Globus pallidus (tissue), 1 donor: ENCODE measurements at regions not wholly inside any gene's neighbourhood (a gene's known extent, or its start where the extent isn't known, plus 50 kb on each side); places are given as distances from the start of the nearest gene placed in this dataset.
"Not testable (repeated sequence)": the region's sequence is repeated elsewhere in the genome, so short reads cannot be mapped to it uniquely, and the experiment has no call there.

Experiments
- DNase-seq: peaks from one replicate; pipeline ENCODE4 v3.0.0-alpha.2; 2015; ENCODE audit warnings: low spot score

GRCh38 chr4:97104666-97105065, 1038.6 kb downstream of the STPG2 start:
- DNase-seq, result no peak

DNA sequence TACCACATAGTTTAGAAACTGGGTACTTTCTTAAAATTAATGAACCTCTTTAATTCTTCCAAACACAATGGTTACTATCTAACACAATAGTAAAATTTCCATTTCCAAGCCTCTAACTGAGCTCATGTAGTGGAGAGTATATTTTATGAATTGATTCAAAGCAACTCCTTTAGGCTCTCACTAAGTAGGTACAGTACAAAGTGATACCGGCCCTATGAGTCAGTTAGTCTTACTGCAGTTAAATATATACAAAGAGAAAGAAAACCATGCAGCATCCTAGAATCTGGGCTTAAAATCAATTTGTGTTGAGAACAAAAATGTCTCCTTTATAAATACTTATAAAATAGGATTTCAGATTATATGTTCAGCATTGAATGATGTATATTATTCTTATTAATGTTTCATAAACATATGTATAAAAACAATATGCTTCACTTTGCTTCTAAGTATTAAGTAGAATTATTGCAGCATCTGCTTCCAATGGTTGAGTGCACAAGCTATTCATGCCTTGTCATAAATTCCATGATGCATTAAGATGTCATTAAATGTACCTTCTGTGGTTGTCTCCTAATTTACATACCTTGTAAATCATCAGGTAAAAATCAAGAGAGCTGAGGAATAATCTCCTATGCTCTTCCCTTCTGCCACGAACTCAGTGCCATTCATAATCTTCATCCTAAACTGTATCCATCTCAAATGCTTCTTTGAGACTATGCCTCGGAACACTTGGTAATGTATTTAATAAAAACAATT, 1037.8 kb downstream of the STPG2 start:
- DNase-seq, result no peak

DNA sequence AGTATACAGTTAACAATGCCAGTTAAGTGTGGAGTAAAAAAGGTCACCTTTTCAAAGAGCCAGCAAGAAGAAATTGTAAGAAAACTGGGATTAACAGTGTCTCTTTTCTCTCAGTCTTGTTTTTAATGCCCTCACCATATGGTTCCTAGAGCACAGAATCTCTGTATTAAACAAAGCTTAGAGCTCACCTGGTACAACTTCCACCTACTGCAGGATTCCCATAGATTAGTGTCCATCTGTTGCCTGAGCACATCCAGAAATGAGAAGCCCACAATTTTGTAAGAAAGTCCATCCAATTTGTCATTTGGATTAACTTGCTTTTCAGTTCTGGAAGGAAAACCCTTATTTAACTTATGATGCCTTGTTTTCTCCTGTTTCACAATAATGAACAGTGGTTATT, 1037.1 kb downstream of the STPG2 start:
- no peak for DNase-seq

GRCh38 chr4:97110506-97110905, 1032.8 kb downstream of the STPG2 start:
- no peak for DNase-seq

GRCh38 chr4:97116511-97116910, 1026.8 kb downstream of the STPG2 start:
- DNase-seq, result no peak

GRCh38 chr4:97121493-97121892, 1021.8 kb downstream of the STPG2 start:
- DNase-seq, result no peak

DNA sequence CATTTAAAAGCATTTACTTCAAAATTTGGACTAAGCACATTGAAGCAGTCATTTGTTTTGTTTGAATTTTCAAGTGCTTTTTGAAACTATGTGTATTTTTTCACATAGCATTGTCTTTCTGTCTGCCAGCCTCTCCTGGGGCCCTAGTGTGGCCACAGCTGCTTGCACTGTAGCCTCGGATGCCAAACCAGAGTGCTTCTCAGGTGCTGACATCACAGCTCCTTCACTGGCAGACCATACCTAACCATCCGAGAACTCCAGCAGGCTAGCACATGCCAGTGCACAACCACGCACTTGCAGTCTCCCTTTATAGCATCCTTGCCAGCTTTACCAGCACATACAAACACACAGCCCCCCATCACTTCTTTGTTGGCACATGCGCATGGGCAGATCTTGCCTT, 1019.7 kb downstream of the STPG2 start:
- no peak for DNase-seq

DNA sequence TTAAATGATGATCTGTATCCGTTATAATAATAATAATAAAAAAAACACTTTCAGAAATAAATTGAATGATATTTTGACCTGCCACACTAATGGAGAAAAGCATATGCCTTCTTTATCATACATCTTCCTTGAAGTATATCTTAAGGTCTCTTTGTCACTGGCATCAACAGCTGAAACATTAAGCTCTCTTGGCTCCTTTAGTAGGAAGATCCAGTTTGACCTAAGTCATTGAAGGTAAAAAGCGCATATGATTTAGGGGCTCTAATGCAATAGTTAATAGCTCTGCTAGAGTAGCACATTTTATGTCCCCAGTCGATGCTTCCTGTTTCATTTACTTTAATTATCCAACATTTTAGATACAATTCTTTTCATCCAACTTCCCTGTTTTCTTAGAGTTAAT, 1010.8 kb downstream of the STPG2 start:
- DNase-seq, result no peak

- DNase-seq, result no peak
These were observed 1008.8 kb downstream of the STPG2 start for GRCh38 chr4:97134456-97134855.

DNA sequence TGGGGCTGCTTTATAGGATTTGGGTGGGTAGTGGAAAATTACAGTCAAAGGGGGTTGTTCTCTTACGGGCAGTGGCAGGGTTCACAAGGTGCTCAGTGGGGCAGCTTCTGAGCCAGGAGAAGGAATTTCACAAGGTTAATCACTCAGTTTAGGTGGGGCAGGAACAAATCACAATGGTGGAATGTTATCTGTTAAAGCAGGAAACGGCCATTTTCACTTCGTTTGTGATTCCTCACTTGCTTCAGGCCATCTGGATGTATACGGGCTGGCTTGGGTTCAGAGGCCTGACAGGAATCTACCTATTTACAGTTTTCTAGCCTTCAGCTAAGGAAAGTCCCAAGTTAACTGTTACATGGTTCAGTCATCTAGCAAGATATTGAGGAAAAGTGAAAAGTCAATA, 1003.5 kb downstream of the STPG2 start:
- no peak for DNase-seq

DNA sequence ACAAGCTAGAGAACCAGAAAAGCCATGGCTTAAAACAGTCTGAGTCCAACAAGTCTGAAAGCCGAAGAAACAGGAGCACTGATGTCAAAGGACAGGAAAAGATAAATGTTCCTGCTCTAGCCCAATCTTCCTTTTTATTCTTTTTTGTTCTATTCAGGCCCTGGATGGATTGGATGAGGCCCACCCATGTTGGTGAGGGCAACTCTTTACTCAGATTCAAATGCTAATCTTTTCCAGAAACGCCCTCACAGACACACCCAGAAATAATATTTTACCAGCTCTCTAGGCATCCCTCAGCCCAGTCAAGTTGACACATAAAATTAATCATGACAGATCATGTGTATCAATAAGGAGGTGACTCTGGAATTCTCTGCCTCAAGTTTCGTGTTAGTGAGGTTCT, 1002.7 kb downstream of the STPG2 start:
- DNase-seq, result no peak

DNA sequence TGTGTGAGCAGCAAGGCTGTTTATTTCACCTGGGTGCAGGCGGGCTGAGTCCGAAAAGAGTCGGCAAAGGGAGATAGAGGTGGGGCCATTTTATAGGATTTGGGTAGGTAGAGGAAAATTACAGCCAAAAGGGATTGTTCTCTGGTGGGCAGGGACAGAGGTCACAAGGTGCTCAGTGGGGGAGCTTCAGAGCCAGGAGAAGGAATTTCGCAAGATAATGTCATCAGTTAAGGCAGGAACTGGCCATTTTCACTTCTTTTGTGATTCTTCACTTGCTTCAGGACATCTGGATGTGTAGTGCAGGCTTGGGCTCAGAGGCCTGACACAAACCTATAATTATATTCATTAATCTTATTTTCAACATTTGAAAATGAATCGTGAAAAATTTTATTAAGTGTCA, 1001.9 kb downstream of the STPG2 start:
- DNase-seq, result not testable (repeated sequence)

DNA sequence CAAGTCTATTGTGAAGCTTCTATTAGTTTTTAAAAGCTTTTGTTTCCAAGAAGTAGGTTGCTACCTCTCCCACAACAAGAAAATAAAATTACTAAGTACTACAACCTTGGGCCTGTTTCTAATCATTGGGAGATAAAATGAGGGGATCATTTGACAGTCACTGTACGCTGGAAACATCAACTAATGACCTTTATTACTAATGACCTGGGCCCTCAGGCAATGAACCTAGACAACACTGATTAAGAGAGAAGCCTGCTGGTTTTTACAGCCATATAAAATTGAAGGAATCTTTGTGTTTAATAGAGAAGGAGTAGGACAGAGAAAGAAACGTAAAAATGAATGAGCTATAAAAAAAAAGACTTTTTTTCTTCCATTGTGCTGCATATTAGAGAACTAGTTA, 1000.9 kb downstream of the STPG2 start:
- no peak for DNase-seq

DNA sequence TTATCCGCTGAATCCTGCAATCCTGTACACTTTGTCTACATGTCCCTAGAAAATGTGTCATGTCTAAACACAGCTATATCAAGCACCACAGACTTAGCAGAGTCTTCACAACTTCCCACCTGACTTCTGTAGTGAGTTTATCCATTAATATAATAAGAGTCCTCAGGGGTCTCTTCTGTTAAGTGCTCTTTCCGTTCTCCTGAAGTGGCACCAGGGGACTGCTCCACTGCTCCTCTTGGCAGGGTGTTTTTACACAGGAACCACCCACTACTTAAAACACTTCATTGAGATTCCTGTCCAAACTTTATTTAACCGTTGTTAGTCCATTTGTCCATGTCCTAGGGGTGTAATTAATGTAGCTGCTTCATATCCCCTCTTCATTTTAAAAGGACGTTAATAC, 1000.4 kb downstream of the STPG2 start:
- DNase-seq, result no peak

DNA sequence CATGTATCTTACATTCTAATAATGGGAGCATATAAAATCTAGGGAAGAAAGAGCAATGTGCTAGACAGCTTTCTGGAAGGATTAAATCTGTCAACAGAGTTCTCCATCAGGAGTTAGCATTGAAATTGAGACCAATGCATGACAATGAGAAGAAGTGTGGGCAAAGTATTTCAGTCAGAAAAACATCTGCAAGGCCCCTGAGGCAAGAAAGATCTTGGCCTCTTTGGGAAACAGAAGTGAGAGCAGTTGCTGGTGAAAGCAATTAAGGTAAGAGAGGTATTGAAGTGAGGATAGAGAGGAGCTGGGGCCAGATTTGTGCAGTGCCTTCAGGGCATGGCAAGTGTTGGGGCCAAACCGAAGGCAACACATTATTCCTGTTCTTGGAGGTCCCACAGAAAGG, 999.1 kb downstream of the STPG2 start:
- no peak for DNase-seq

DNA sequence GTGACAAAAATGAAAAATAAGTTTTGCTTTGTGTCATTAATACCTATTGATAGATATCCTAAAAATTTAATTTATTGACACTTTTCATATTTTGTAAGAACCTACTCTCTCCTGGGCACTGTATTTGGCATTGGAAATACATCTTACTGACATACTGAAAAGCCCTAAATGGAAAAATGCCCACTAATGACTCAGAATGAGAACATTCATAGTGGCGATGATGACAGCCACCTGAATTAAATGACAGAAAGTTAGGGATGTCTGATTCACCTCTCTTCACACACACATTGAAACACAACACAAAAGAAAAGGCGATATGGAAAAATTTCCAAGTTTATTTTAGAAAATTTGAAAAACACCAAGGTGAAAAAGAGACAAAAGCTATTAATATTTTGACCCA, 992.3 kb downstream of the STPG2 start:
- no peak for DNase-seq

DNA sequence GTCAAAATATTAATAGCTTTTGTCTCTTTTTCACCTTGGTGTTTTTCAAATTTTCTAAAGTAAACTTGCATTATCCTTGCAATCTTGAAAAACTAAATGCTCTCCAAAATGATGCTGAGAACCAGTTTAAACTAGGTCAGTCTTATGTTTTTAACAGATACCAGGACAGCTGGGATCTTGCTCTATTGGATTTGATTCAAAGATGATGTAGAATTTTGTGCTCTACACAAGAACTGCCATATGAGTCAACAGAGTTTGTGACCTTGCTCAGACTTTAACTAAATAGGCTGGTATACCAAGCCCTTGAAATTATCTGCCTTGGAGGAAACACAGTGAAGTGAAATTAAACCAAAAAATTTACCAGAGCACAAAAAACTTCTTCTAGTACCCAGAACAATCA, 991.1 kb downstream of the STPG2 start:
- DNase-seq, result no peak

GRCh38 chr4:97153042-97153441, 990.2 kb downstream of the STPG2 start:
- no peak for DNase-seq

DNA sequence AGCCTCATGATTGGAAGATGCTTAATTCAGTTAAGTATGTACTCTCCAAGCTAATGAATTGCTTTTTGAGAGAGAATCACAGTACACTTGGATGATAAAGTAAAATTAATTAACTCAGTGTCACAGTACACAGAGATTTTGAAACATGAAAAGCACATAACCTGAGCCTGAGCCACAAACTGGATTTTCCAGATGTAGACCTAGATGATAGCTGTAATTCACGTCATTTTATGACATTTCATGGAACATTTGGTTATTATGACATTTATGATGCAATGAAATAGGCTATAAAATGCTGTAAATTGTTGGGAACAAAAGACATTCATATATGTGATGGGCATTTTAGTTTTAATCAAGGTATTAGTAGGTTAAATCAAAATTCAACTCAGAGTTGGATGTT, 983.7 kb downstream of the STPG2 start:
- no peak for DNase-seq

- DNase-seq, result no peak
These were observed 958.0 kb downstream of the STPG2 start for GRCh38 chr4:97185233-97185632.

DNA sequence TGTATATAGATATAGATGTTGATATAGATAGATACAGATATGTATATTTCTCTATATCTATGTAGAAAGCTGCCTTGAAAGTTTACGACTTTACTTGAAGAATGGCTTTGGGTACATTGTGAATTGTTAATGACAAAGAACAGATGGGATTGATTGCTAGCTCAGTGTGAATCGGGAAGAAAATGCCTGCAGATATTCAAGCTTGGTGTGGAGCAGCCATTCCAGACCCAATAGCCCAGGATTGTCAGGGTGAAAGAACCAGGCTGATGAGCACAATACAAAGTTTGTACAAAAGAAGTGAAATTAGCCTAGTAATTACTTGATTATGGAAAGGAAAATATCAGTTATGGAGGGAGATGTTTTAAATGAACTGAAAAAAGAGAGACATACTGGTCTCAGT, 946.2 kb downstream of the STPG2 start:
- no peak for DNase-seq

DNA sequence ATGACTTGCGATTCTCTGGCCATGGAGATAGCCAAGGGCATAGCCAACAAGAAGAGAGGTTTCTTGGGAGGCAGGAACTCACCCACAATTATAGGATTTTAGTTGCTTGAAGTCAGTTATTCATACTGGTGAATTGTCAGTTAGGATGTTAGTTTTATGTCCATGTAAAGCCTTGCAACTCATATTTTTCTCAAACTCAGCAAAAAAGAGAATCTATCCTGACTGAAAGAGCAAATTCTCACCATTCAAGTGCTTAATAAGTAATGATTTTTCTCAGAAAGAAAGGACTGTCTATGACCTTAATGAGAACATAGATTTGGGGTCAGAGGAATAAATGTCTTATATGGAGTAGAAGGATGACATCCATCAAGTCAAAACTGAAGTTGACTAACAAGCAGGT, 934.5 kb downstream of the STPG2 start:
- DNase-seq, result no peak

DNA sequence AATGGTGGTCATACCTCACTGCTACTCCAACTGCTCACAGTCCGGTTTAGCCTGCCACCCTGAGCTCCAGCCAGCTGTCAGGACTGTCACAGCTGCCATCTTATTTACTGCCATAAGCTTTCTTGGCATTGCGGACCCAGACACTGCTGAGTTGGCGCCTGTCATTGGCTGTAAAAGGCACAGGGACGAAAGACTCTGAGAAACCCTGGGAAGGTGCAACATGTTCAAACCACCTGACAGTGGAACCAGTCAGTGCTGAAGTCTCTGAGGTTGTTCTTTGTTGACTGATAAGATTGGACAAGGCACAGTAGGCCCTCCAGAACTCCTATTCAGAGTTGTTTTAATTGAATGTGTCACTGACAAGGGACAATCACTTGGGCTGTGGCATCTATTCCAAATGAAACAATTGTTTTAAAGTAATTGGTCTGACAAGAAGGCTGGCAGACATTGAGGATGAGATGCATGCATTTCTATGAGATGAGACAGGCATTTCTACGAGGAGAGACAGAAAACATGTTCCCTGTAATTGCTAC, 927.8 kb downstream of the STPG2 start:
- no peak for DNase-seq

GRCh38 chr4:97216046-97216445, 927.2 kb downstream of the STPG2 start:
- no peak for DNase-seq
